HL-60/S4 treated with retinoic acid at 250 ng/mL for 4 days and 3 days (cell line): ENCODE measurements at regions not wholly inside any gene's neighbourhood (a gene's known extent, or its start where the extent isn't known, plus 50 kb on each side); places are given as distances from the start of the nearest gene placed in this dataset.

Source experiments
- in situ Hi-C: fragments of 300-500 bp; cut with MboI; formaldehyde crosslinking; loops from 2 replicates; pipeline ENCODE4 v1.7.0; 2022; ENCODE audit warnings: low sequenced_read_pairs

- in situ Hi-C loops = no loop called here
Measured at GRCh38 chr2:96438589-96438988, 66.6 kb downstream of the NEURL3 start.

- in situ Hi-C loops = no loop called here
Measured at GRCh38 chr2:96437512-96437911, 67.6 kb downstream of the NEURL3 start.

GRCh38 chr2:96436961-96437360 is 68.2 kb downstream of the NEURL3 start:
- in situ Hi-C loops = no loop called here

GRCh38 chr2:96436416-96436815 is 68.7 kb downstream of the NEURL3 start:
- in situ Hi-C loops = no loop called here

- in situ Hi-C loops = no loop called here
Measured at GRCh38 chr2:96431319-96431718, 73.8 kb downstream of the NEURL3 start.

- in situ Hi-C loops = no loop called here
Measured at GRCh38 chr2:96430394-96430988, 74.7 kb downstream of the NEURL3 start.

GRCh38 chr2:96427917-96428316 is 77.2 kb downstream of the NEURL3 start:
- in situ Hi-C loops = no loop called here

GRCh38 chr2:96427169-96427568 is 78.0 kb downstream of the NEURL3 start:
- in situ Hi-C loops = no loop called here

- in situ Hi-C loops = loop anchor here (25.0 kb wide), 2 partner anchors 138 to 538 kb away; no protein-coding TSS in a partner anchor
Measured at GRCh38 chr2:96423828-96424227, 81.3 kb downstream of the NEURL3 start.
